Myocyte (in vitro differentiated cells): ENCODE measurements at regions not wholly inside any gene's neighbourhood (a gene's known extent, or its start where the extent isn't known, plus 50 kb on each side); places are given as distances from the start of the nearest gene placed in this dataset.

ENCODE experiments used
- DNase-seq: peaks from one replicate; pipeline ENCODE4 v3.0.0-alpha.2; 2012; ENCODE audit warnings: low read depth

GRCh38 chr6:83792846-83793245 is 60.3 kb upstream of the RIPPLY2 start:
- DNase-seq = peak; percentile 5

GRCh38 chr6:83781506-83781905 is 71.7 kb upstream of the RIPPLY2 start:
- peak; percentile 11 for DNase-seq

- no peak for DNase-seq
Measured at GRCh38 chr6:83770910-83771309, 62.0 kb upstream of the SNAP91 start.

GRCh38 chr6:83769413-83769812 is 60.5 kb upstream of the SNAP91 start:
- DNase-seq = no peak

GRCh38 chr6:83767033-83767432 is 58.1 kb upstream of the SNAP91 start:
- DNase-seq = no peak
